COLO668 (cell line): ENCODE measurements at regions not wholly inside any gene's neighbourhood (a gene's known extent, or its start where the extent isn't known, plus 50 kb on each side); places are given as distances from the start of the nearest gene placed in this dataset.

ENCODE experiments used
- DNase-seq: peaks from one replicate; lab custom pipeline; 2025; ENCODE audit not compliant: unreplicated experiment; lab: John Stamatoyannopoulos, UW

DNA sequence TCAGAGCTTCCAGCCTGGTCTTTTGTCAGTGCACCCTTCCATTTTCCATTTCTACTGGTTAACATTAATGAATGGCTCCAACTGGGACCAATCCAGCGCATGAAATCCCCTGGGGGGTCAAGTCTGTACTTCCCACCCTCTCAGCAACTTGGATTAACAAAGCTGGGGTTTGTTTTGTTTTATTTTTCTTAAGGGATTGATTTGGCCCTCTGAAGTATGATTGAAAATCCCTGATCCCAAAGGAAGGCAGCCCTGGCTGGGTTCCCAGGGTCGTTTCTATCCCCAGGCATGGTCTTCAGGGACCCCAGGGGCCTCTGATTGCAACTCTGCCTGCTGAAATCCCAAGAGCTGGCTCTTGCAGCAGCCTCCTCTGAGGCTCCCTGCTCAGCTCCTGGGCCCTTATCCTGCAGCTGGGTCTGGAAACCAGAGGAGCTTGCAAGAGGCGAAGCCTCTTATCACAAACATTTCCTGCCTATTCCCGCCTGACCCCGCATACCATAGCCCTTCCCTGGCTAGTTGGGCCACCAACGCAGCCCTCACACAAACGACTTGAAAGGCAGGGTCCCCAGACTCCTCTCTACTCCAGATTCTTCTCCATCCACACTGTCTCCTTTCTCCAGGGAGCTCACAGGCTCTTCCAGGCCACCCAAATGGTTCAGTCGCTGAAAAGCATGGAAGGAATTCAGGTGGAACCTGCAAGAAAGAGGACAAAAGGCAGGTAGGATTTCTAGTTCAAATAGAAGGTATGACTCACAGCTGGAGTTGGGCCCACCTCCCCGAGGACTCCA is 109.7 kb upstream of the PKDCC start:
- no peak for DNase-seq

DNA sequence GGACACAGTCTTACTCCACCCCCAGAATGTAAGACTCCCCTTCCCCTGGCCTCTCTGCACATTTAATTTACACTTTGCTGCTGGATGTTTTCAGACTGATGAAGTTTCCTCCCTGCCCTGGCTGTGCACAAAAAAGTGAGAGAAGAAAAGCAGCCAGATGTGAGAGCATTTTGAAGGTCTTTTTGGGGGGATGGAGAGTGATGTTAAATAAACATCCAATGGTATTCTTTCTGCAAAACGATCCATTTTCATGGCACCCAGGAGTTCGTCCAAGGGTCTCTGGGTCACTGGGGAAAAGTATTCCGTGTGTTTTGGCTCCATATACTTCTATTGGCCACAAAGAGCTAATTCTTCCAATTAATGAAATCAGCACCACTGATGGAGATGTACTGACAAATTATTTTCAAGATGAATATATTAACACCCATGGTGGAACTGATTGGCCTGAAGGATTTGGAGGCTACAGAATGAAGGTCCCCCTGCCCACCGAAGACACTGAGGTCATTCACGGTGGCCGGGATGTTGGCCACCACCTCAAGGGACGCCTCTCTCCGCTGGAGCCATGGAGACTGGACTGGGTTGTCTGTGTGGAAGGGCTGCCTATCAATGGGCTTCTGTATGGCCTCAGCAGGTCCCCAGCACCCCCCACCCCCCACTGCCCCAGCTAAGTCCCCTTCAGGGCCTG is 107.6 kb upstream of the PKDCC start:
- no peak for DNase-seq

DNA sequence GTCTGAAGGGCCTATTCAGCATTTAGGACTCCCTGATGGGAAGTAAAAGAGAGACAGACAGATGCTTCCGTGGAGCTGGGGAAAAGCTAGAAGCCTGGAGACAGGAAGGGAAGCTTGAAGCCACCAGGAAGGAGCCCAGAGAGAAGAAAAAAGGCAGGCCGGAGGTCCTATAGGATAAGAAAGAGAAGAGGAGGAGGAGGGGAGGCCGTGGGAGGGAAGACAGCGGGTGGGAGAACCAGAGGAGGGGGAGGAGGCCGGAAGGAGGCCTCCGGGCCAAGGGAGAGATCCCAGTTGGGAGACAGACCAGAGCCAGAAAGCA is 107.1 kb upstream of the PKDCC start:
- no peak for DNase-seq

DNA sequence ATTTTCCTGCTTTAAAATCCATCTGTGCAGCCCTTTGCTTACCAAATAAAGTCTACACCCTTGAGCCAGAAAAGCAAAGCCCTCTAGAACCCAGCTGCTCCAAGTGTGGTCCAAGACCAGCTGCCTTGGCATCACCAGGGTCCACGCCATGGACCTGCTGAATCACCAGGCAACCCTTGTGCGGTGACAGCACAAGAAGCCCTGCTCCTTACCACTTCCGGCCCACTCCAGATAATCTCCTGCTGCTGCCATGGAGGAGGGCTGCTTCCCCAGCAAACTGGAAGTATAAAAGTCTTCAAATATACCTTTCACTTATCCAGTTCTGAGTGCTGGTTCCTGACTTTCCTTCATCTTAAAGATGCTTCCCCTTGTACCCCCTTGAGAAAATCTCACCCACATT is 106.0 kb upstream of the PKDCC start:
- DNase-seq, result no peak

DNA sequence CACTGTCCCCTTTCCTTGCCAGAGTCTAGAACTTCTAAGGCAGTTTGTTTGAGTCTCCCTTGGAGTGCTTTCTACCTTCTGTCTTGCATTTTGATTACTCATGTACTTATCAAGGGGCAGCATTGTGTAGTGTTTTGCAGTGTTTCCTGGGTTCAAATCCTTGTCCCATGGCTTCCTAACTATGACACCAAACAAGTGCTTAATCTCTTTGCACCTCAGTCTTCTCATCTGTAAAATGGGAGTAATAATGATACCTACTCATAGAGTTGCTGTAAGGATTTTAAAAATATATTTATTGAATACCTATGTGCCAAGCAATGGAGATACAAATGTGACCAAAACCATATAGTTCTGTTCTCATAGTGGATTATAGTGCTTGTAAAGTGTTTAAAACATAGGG is 105.5 kb upstream of the PKDCC start:
- no peak for DNase-seq

DNA sequence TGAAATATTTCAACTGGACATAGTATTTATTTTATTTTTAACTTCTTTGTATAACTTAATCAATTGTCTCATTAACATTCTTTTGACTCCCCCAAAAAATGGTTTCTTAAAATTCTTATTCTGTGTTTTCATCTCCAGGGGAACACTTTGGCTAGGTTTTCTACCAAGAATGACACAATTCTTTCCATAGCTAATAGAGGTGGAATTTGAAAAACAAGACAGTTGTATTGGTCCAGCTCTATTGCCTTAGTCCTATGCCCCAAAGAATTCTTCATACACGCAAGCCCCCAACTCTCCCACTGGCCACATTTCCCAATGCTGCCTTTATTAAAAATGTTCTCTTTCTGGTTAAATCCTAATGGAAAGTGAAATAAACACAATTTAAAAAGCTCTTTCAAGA is 104.7 kb upstream of the PKDCC start:
- DNase-seq, result no peak

DNA sequence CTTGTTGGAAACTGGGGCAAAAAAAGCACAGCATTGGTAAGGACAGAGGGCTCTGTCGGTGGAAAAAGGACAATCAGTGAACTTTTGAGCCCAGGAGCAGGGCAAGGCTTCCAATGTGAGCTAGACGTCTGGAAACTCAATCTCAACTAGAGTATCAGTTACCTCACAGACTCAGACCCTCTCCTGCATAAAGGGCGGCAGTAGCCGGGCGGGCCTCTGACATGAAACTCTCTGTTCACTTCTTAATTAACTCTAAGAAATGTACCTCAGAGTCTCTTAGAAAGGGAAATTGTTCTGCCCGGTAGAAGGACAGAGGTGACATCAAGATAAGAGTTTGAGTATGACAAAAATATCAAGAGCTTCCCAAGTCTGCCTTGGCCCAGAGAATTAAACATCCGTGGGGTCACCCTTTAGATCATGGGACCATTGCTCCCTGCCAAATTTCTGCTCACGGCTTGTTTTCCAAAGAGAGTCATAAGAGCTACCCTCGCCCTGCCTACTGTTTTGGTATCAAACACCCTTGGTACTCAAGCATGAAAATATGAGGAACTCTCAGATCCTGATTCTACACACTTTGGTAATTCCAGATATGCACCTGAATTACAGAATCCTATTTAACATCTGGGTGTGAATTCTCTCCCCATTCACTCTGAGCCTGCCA is 103.5 kb upstream of the PKDCC start:
- DNase-seq, result no peak

DNA sequence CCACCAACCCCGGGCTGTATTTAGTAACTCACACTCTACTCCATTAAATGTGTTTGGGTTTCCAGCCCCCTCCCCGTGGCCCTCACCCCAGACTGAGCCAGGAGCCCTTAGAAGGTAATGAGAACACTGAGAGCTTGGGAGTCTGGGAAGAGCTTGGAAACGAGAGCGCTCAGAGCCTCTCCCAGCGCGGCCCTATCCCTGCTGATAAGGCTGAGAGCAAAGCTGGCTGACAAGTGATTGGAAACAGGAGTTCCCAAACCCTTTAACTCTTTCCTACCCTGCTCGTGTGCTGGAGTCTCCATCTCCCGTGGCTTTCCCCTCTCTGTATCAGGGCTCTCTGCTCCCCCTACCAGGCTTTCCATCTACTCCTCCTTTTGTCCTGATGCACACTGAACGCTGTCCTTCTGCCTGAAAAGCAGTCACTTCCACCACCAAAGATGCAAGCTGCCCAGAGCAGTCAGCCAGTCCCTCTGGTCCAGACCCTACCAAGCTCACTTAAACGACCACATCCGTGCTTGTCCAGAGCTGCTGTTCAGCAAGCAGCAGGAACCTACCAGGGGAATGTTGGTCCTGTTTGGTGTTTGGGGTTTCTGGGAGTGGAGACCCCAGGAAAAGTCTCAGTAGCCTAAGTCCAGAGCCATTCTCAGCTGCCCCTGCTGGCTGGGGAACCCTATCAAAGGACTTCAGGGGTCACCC is 100.0 kb upstream of the PKDCC start:
- no peak for DNase-seq

DNA sequence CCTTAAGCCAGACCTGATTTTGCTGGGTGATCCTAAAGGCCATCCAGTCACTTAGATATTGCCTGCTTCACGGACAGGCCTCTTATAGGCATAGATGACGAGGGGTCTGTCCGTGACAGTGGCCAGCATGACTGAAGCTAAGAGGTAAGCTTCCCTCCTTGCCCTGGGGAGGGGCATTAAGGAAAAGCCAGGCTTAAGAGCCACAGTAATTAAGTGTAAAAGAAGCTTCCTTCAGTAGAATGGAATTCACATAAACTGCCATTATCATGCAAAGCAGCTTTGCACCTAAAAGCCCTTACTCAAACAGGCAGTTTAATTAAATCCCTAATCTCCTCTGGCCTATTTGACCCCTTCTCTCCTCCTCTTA is 99.4 kb upstream of the PKDCC start:
- DNase-seq, result no peak

DNA sequence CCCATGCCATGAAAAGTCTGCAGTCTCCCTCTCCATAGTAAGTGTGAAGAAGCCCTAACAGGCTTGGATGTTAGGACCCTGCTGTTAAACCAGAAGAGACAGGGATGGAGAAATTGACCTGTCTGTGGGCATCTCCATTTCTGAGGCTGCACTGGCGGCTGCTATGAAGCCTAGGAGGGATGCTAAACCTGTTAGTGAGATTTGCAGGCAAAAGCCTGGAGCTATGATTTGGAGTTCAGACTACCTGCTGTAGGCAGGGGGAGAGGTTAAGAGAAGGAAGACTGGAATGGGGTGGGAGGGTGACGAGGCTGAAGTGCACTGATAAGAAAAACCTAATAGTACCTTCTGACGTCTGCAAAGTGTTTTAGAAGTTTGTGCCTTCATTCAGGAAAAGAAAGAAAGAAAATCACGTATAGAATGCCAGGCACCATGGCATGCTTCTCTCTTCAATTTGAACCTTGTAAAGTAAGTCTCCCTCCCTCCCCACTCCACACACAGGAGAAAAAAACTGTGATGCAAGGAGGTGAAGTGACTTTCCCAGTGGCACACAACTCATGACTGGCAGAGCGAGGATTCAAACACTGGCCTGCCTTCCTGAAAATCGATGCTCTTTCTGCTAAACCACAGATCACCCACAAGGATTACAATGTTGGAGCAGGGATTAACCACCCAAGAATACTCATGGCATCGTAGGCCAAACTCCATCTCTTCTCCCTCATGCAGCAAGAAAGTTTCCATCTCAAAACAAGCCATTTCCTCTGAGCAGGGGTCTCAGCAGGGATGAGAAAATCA is 98.5 kb upstream of the PKDCC start:
- no peak for DNase-seq

DNA sequence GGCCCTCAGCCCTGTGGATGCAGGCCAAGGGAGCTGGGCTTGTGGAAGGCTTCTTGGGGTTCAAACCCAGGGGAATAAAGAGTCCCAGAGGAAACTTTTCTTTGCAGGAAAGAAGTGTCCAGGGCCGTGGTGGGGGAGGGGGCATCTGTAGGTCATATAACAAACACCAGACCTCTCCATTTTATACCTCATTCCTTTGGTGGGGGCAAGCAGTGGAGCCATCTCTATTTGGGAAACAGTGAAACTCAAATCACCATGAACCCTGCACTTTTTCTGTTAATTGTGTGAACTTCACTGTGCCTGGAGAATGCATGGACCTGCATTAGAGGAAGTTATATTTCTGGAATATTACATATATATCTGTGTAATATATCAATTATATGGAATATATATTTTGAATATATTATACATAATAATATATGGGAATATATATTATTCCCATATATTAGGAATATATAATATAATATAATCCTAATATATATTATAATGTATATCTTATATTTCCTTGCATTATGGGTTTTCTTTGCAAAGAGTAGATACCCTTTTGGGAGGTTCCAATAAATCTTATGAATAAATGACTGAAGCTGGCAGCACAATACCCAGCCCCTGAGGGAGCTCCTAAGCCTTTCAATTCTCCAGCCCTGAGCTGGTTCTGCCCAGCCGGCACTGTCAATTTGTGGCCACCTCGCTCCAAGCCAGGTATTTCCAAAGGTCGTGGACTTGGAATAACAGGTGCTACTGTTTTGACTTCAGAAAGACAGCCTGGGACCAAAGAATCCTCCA is 97.7 kb upstream of the PKDCC start:
- DNase-seq, result no peak

DNA sequence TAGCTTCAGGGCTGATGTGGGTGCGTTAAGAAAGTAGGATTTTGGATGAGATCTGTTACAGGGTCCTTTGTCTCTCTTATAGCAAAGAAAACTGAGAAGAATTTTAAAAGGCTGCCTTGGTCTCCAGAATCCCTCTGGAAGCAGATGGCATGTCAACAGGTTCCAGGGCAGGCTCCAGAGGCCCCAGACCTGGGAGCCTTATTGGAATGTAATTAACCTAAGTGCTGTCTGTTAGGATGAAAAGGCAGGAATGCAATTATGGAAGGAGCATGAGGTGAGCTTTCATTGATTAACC is 97.2 kb upstream of the PKDCC start:
- no peak for DNase-seq

DNA sequence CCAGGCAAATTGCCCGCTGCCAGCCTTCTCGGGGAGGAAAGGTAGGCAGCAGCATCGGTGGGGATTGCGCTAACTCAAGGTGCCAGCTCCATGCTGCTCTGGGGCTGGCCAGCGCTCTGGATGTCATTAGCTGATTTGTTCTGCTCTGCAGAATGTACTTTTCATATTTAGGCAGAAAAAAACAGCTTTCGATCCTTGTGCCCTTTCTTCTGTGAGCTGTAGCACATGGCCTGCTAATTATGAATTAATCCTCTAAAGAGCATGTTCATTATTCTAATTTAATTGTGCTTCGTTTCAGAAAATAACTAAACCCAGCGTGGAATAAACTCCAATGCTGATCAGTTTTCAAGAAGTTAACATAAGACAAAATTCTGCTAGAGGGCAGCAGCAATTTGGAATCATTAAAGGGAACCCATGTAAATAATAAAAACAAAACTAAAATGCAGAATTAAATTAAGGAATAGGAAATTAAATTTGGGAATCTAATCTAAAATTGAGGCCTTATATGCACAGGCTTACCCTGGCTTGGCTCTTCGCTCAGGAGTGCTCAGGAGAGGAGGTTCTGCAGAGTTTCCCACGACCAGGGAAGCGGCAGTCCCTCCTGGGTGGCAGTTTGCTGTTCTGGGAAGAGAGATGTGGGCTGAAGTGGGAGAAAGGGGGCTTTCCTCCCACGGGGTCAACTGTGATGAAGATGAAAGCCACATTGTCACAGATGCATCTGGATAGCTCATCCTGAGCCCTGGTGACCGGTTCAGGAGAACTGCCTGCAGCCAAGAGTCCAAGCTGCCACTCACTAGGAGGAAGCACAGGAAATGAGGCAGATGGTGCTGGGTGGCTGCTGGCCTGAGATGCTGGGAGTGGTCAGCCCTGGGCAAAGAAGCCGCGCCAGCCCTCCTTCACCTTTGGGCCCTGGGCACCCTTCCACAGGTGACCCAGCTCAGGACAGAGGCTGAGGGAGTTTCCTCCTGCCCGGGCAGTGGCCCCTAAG is 93.2 kb upstream of the PKDCC start:
- no peak for DNase-seq

DNA sequence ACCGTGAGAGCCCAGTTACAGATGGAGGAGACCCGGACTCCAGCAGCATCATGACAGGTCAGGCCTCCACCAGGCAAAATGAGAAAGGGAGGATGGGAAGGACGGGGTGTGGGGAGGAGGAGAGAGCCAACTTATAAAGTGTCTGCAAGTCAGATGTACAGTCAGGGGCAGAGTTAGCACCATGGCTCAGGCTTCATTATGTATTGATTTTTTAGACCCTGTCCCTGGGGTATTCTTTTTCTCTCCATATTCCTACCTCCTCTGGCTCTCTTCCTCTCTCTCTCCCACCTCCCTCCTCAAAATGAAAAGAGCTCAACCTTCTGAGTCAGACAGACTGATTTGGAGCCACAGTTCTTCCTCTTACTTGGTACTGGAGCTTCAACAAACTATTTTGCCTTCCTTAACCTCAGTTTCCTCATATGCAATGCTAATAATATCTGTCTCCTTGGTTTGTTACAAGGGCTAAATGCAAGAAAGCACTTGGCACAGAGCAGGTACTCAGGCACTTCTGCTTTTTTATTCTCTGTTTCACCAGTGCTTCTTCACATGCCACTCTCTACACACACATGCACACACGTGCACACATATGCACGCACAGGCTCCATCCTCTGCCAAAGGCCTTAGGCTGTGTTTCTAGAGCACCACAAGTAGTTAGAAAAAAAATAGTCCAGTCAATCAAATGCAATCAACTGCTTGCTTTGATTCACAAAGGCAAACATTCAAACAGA is 92.3 kb upstream of the PKDCC start:
- no peak for DNase-seq

DNA sequence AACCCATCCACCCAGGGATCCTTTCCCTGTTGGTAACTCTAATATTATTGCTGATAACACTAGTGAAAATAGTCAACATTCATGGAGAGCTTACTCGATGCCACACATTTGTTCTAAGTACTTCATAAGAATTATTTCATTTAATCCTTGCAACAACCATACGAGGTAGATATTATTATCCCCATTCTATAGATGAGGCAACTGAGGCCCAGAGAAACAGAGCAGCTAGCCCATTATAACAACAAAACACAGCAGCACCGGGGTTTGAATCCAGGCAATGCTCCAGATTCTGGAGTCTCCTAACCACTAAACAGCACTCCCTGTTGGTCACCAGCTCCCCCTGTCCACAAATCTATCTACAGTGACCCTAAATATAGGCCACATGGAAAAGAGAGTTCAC is 90.4 kb upstream of the PKDCC start:
- DNase-seq, result no peak

DNA sequence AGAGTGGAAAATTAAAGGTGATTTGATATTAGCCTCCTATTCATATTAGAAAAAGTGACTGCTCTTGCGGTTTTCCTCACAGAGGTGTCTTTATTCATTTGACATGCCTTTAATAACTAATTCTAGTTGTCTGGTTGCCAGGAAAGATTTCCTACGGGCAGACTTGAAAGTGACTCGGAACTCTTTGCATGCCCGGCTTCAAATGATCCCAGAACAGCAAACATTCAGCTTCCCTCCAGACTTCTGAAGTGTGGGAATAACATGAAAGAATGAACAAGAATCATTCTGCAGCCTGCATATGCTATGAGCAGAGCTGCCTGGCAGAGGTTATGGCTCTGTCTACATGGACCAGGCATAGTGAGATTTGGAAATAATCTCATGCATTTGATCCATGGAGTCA is 89.6 kb upstream of the PKDCC start:
- DNase-seq, result no peak

DNA sequence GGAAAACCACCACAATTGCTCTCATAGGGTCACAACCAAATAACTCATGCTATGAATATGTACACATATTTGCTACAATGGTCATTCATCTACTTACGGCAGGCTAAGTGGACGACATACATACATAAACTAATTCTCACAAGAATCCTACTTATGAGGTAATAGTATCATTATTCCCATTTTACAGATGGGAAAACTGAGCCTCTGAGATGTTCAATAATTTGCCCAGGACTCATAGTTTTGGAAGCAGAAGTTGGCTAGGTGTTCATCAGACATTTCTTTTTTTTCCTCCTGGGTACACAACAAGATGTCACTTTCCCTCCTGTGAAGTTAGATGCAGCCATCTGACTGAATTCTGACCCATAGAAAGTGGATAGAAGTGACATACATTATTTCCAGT is 89.0 kb upstream of the PKDCC start:
- no peak for DNase-seq

DNA sequence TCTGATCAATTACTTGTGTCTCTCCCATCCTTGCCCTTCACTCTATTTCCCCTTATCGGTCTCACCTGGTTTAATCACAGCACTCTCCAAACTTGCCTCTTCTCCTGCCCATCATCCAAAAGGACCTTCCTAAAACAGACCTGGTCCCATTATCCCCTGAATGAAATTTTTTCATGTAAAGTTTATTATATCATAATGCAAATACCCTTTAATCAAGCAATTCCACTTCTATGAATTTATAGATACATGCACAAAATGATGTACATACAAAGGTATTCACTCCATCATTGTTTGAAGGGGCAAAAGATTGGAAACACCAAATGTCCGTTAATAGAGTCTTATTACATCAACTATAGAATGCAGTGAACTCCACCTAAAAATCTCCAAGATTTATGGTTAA is 88.1 kb upstream of the PKDCC start:
- no peak for DNase-seq
